BE2C (cell line): ENCODE measurements at regions not wholly inside any gene's neighbourhood (a gene's known extent, or its start where the extent isn't known, plus 50 kb on each side); places are given as distances from the start of the nearest gene placed in this dataset.
"Not testable (repeated sequence)": the region's sequence is repeated elsewhere in the genome, so short reads cannot be mapped to it uniquely, and the experiment has no call there.

Experiments
- DNase-seq: peaks from one replicate; pipeline ENCODE4 v3.0.0-alpha.2; 2020
- H3K27me3 ChIP-seq: fragments of 250-450 bp; sonication (Bioruptor Pico); 2 replicates; pipeline ENCODE4 v1.5.1; 2020; ENCODE audit warnings: mild to moderate bottlenecking
- H3K36me3 ChIP-seq: fragments of 250-450 bp; sonication (Bioruptor Pico); 2 replicates; pipeline ENCODE4 v1.5.1; 2020; ENCODE audit warnings: mild to moderate bottlenecking
- H3K4me1 ChIP-seq: fragments of 250-450 bp; sonication (Bioruptor Pico); 2 replicates; pipeline ENCODE4 v1.5.1; 2020
- H3K4me3 ChIP-seq: 2 replicates; pipeline ENCODE4 v1.5.1; 2011; ENCODE audit warnings: low read depth, low read length
- H3K9me3 ChIP-seq: fragments of 250-450 bp; sonication (Bioruptor Pico); 2 replicates; pipeline ENCODE4 v1.5.1; 2020
- TF ChIP-seq, protein P1 (sequence below): IDR thresholded peaks from 2 replicates; pipeline ENCODE4 v1.5.1; 2012; ENCODE audit warnings: mild to moderate bottlenecking, low read depth, low read length

- no peaks in the 10 kb centered on the region for H3K4me1 ChIP-seq
- no peaks in the 10 kb centered on the region for H3K36me3 ChIP-seq
- no peak for DNase-seq
- H3K9me3 ChIP-seq, result no peaks in the 10 kb centered on the region
- TF ChIP-seq, protein P1, sequence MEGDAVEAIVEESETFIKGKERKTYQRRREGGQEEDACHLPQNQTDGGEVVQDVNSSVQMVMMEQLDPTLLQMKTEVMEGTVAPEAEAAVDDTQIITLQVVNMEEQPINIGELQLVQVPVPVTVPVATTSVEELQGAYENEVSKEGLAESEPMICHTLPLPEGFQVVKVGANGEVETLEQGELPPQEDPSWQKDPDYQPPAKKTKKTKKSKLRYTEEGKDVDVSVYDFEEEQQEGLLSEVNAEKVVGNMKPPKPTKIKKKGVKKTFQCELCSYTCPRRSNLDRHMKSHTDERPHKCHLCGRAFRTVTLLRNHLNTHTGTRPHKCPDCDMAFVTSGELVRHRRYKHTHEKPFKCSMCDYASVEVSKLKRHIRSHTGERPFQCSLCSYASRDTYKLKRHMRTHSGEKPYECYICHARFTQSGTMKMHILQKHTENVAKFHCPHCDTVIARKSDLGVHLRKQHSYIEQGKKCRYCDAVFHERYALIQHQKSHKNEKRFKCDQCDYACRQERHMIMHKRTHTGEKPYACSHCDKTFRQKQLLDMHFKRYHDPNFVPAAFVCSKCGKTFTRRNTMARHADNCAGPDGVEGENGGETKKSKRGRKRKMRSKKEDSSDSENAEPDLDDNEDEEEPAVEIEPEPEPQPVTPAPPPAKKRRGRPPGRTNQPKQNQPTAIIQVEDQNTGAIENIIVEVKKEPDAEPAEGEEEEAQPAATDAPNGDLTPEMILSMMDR, result no peak
- no peaks in the 10 kb centered on the region for H3K27me3 ChIP-seq
- H3K4me3 ChIP-seq, result no peak overlapping the region
Observed at GRCh38 chr10:33034931-33035330, 76.9 kb upstream of the ITGB1 start.

GRCh38 chr10:33032654-33033151, 74.7 kb upstream of the ITGB1 start:
- no peaks in the 10 kb centered on the region for H3K9me3 ChIP-seq

GRCh38 chr10:33031815-33032653, 74.0 kb upstream of the ITGB1 start:
- Histone ChIP-seq H3K36me3 (no peaks in the 10 kb centered on the region), H3K4me3 (no peak overlapping the region)
- TF ChIP-seq, protein P1, result no peak

More at GRCh38 chr10:33032654-33033151, 74.7 kb upstream of the ITGB1 start:
- H3K36me3 ChIP-seq, result no peaks in the 10 kb centered on the region
- H3K4me3 ChIP-seq, result no peak overlapping the region
- no peaks in the 10 kb centered on the region for H3K4me1 ChIP-seq
- no peaks in the 10 kb centered on the region for H3K27me3 ChIP-seq
- DNase-seq, result no peak
- TF ChIP-seq, protein P1, result no peak

DNA sequence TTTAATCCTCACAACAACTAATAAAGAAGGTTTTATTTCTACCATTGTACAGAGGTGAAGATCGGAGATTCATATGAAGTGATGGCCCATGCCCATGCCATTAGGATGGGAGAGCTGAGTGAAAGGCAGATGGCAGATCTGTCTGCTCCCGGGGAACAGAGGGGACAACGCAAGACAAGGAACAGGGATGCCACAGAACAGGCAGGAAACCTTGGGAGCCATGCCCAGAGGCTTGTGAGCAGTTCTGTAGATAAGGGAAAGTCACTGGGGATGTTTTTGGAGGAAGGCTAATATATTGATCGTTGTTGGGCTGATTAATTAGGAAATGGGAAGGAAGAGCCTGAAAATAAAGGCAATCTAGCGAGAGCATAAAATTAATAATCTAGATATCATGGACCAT, 73.1 kb upstream of the ITGB1 start:
- H3K36me3 ChIP-seq, result no peaks in the 10 kb centered on the region
- H3K9me3 ChIP-seq, result no peaks in the 10 kb centered on the region
- H3K27me3 ChIP-seq, result no peaks in the 10 kb centered on the region
- DNase-seq, result no peak
- no peaks in the 10 kb centered on the region for H3K4me1 ChIP-seq
- TF ChIP-seq, protein P1, result no peak
- H3K4me3 ChIP-seq, result no peak overlapping the region

More at GRCh38 chr10:33031815-33032653, 74.0 kb upstream of the ITGB1 start:
- no peak for DNase-seq
- Histone ChIP-seq H3K27me3 (no peaks in the 10 kb centered on the region), H3K9me3 (no peaks in the 10 kb centered on the region), H3K4me1 (no peaks in the 10 kb centered on the region)

DNA sequence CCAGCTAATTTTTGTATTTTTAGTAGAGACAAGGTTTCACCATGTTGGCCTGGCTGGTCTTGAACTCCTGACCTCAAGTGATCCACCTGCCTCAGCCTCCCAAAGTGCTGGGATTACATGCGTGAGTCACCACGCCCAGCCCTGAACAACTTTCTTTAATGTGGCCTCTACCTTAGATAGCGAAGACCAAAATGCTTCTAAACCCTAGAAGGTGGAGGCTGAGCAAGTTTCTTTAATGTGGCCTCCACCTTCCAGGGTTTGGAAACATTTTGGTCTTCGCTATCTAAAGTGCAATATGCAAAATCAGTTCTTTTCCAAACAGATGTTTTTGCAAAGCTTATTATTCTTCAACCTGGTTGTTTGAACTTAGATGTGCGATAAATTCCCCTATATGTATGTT, 70.5 kb upstream of the ITGB1 start:
- not testable (repeated sequence) for DNase-seq, H3K9me3 ChIP-seq, H3K4me3 ChIP-seq, H3K4me1 ChIP-seq, H3K27me3 ChIP-seq, H3K36me3 ChIP-seq

- H3K36me3 ChIP-seq, result no peaks in the 10 kb centered on the region
- H3K4me3 ChIP-seq, result no peak overlapping the region
- no peak for DNase-seq
- H3K4me1 ChIP-seq, result no peaks in the 10 kb centered on the region
- TF ChIP-seq, protein P1, result no peak
- H3K9me3 ChIP-seq, result no peaks in the 10 kb centered on the region
- no peaks in the 10 kb centered on the region for H3K27me3 ChIP-seq
Observed at GRCh38 chr10:33027088-33027487, 69.1 kb upstream of the ITGB1 start.
